CD4-positive, alpha-beta T cell treated with Interleukin-17A for 1 hour (primary cell): ENCODE measurements at regions not wholly inside any gene's neighbourhood (a gene's known extent, or its start where the extent isn't known, plus 50 kb on each side); places are given as distances from the start of the nearest gene placed in this dataset.
A peak's percentile ranks its signal among the peaks of the same experiment; 100 is the strongest.

Experiments
- DNase-seq: peaks from one replicate; pipeline ENCODE4 v3.0.0-alpha.2; 2020

GRCh38 chrX:140848800-140849199 lies 139.2 kb downstream of the LINC00632 start:
- no peak for DNase-seq

- DNase-seq = no peak
Observed at GRCh38 chrX:140860718-140861117, 141.7 kb upstream of the SPANXB1 start.

- DNase-seq = no peak
Observed at GRCh38 chrX:140866446-140866845, 135.9 kb upstream of the SPANXB1 start.

GRCh38 chrX:140912606-140913005 lies 89.8 kb upstream of the SPANXB1 start:
- DNase-seq = no peak

- no peak for DNase-seq
Observed at GRCh38 chrX:140913802-140914501, 88.4 kb upstream of the SPANXB1 start.

GRCh38 chrX:140916872-140917271 lies 85.5 kb upstream of the SPANXB1 start:
- DNase-seq = no peak

GRCh38 chrX:140917354-140918115 lies 84.9 kb upstream of the SPANXB1 start:
- DNase-seq = no peak

- peak; percentile 73 for DNase-seq
Observed at GRCh38 chrX:140918398-140919038, 83.9 kb upstream of the SPANXB1 start.

- no peak for DNase-seq
Observed at GRCh38 chrX:140920416-140920815, 82.0 kb upstream of the SPANXB1 start.

- no peak for DNase-seq
Observed at GRCh38 chrX:140923118-140923517, 79.3 kb upstream of the SPANXB1 start.

- no peak for DNase-seq
Observed at GRCh38 chrX:140928739-140929138, 73.7 kb upstream of the SPANXB1 start.

- DNase-seq = no peak
Observed at GRCh38 chrX:140933016-140933415, 69.4 kb upstream of the SPANXB1 start.

- DNase-seq = no peak
Observed at GRCh38 chrX:140933874-140934655, 68.3 kb upstream of the SPANXB1 start.

GRCh38 chrX:140943513-140943912 lies 58.9 kb upstream of the SPANXB1 start:
- no peak for DNase-seq

- DNase-seq = no peak
Observed at GRCh38 chrX:140944710-140945109, 57.7 kb upstream of the SPANXB1 start.

GRCh38 chrX:140948827-140949226 lies 53.6 kb upstream of the SPANXB1 start:
- DNase-seq = no peak

- no peak for DNase-seq
Observed at GRCh38 chrX:140949233-140949632, 53.2 kb upstream of the SPANXB1 start.
